GM23338 (cell line): ENCODE measurements at regions not wholly inside any gene's neighbourhood (a gene's known extent, or its start where the extent isn't known, plus 50 kb on each side); places are given as distances from the start of the nearest gene placed in this dataset.
"Not testable (repeated sequence)": the region's sequence is repeated elsewhere in the genome, so short reads cannot be mapped to it uniquely, and the experiment has no call there.

Source experiments
- CREB1 ChIP-seq: fragments of 250-450 bp; sonication (Bioruptor Pico); IDR thresholded peaks from 2 replicates; pipeline ENCODE4 v1.5.0; 2020; ENCODE audit warnings: low read depth, mild to moderate bottlenecking, moderate library complexity
- EZH2 ChIP-seq: fragments of 200-600 bp; sonication (generic); IDR thresholded peaks from one replicate; pipeline ENCODE4 v1.8.0; 2017; ENCODE audit warnings: antibody characterized with exemption, mild to moderate bottlenecking, low read depth; ENCODE audit not compliant: unreplicated experiment
- EZH2phosphoT487 ChIP-seq: fragments of 200-600 bp; sonication (generic); IDR thresholded peaks from one replicate; pipeline ENCODE4 v1.8.1; 2018; ENCODE audit warnings: antibody characterized with exemption; ENCODE audit not compliant: unreplicated experiment
- POLR2AphosphoS5 ChIP-seq: IDR thresholded peaks from 2 replicates; pipeline ENCODE4 v1.6.1; 2016; ENCODE audit warnings: antibody characterized with exemption, low read depth
- REST ChIP-seq: IDR thresholded peaks from one replicate; pipeline ENCODE4 v1.6.1; 2018; ENCODE audit warnings: antibody characterized with exemption; ENCODE audit not compliant: unreplicated experiment
- ZNF331 ChIP-seq: fragments of 250-450 bp; sonication (Bioruptor Pico); IDR thresholded peaks from 2 replicates; pipeline ENCODE4 v1.5.0; 2020; ENCODE audit warnings: low read depth, mild to moderate bottlenecking, moderate library complexity
- TF ChIP-seq, protein P1 (sequence below), 2 experiments: fragments of 200-600 bp in 1 of 2; sonication (generic) in 1 of 2; conservative IDR thresholded peaks; 2 replicates each; pipeline versions ENCODE4 v1.5.1 to v1.6.1; 2016 to 2017; ENCODE audit warnings: antibody characterized with exemption in 2 of 2, low read depth in 2 of 2, mild to moderate bottlenecking in 2 of 2, moderate library complexity in 1 of 2
- TF ChIP-seq, protein P2 (sequence below): IDR thresholded peaks from 2 replicates; pipeline ENCODE4 v1.6.1; 2016; ENCODE audit warnings: antibody characterized with exemption

GRCh38 chr14:19054108-19054721 is 87.0 kb downstream of the POTEM start:
- not testable (repeated sequence) for TF ChIP-seq REST; POLR2AphosphoS5; EZH2phosphoT487; CREB1 (CRISPR knock-in tag); ZNF331 (CRISPR knock-in tag); EZH2
- TF ChIP-seq, protein P1, sequence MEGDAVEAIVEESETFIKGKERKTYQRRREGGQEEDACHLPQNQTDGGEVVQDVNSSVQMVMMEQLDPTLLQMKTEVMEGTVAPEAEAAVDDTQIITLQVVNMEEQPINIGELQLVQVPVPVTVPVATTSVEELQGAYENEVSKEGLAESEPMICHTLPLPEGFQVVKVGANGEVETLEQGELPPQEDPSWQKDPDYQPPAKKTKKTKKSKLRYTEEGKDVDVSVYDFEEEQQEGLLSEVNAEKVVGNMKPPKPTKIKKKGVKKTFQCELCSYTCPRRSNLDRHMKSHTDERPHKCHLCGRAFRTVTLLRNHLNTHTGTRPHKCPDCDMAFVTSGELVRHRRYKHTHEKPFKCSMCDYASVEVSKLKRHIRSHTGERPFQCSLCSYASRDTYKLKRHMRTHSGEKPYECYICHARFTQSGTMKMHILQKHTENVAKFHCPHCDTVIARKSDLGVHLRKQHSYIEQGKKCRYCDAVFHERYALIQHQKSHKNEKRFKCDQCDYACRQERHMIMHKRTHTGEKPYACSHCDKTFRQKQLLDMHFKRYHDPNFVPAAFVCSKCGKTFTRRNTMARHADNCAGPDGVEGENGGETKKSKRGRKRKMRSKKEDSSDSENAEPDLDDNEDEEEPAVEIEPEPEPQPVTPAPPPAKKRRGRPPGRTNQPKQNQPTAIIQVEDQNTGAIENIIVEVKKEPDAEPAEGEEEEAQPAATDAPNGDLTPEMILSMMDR (conservative IDR thresholded peaks at IDR 0.05; ENCODE audit: low read depth in 2 of 2): not testable (repeated sequence)
- TF ChIP-seq, protein P2, sequence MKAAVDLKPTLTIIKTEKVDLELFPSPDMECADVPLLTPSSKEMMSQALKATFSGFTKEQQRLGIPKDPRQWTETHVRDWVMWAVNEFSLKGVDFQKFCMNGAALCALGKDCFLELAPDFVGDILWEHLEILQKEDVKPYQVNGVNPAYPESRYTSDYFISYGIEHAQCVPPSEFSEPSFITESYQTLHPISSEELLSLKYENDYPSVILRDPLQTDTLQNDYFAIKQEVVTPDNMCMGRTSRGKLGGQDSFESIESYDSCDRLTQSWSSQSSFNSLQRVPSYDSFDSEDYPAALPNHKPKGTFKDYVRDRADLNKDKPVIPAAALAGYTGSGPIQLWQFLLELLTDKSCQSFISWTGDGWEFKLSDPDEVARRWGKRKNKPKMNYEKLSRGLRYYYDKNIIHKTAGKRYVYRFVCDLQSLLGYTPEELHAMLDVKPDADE: not testable (repeated sequence)
